ENCODE measurements at regions not wholly inside any gene's neighbourhood (a gene's known extent, or its start where the extent isn't known, plus 50 kb on each side); places are given as distances from the start of the nearest gene placed in this dataset.
"Not testable (repeated sequence)": the region's sequence is repeated elsewhere in the genome, so short reads cannot be mapped to it uniquely, and the experiment has no call there.

- no peak for DNase-seq
Observed at GRCh38 chr16:9141813-9142212, 50.4 kb downstream of the HAPSTR1 start.

GRCh38 chr16:9144106-9144505, 52.7 kb downstream of the HAPSTR1 start:
- DNase-seq = no peak

GRCh38 chr16:9148374-9149015, 57.1 kb downstream of the HAPSTR1 start:
- no peak for DNase-seq

GRCh38 chr16:9151074-9151473, 59.6 kb downstream of the HAPSTR1 start:
- peak; percentile 67 for DNase-seq

GRCh38 chr16:9151597-9151996, 60.2 kb downstream of the HAPSTR1 start:
- peak; percentile 28 for DNase-seq

GRCh38 chr16:9152649-9153501, 61.4 kb downstream of the HAPSTR1 start:
- no peak for DNase-seq

- no peak for DNase-seq
Observed at GRCh38 chr16:9153502-9153864, 62.0 kb downstream of the HAPSTR1 start.

- DNase-seq = no peak
Observed at GRCh38 chr16:9154567-9155410, 63.3 kb downstream of the HAPSTR1 start.

- DNase-seq = no peak
Observed at GRCh38 chr16:9155871-9156270, 64.4 kb downstream of the HAPSTR1 start.

GRCh38 chr16:9159839-9160550, 68.6 kb downstream of the HAPSTR1 start:
- peak; percentile 76 for DNase-seq

- DNase-seq = no peak
Observed at GRCh38 chr16:9160551-9160911, 69.1 kb downstream of the HAPSTR1 start.

GRCh38 chr16:9165681-9166080, 74.2 kb downstream of the HAPSTR1 start:
- DNase-seq = no peak

GRCh38 chr16:9166326-9166993, 75.0 kb downstream of the HAPSTR1 start:
- not testable (repeated sequence) for DNase-seq

GRCh38 chr16:9169094-9169493, 77.7 kb downstream of the HAPSTR1 start:
- no peak for DNase-seq

- no peak for DNase-seq
Observed at GRCh38 chr16:9170470-9170869, 79.0 kb downstream of the HAPSTR1 start.

- DNase-seq = no peak
Observed at GRCh38 chr16:9176547-9177418, 85.3 kb downstream of the HAPSTR1 start.

GRCh38 chr16:9177861-9178260, 86.4 kb downstream of the HAPSTR1 start:
- no peak for DNase-seq

GRCh38 chr16:9183682-9184353, 92.4 kb downstream of the HAPSTR1 start:
- DNase-seq = no peak

- no peak for DNase-seq
Observed at GRCh38 chr16:9184354-9184690, 92.9 kb downstream of the HAPSTR1 start.

- DNase-seq = no peak
Observed at GRCh38 chr16:9185381-9185780, 93.9 kb downstream of the HAPSTR1 start.

GRCh38 chr16:9186061-9186460, 94.6 kb downstream of the HAPSTR1 start:
- no peak for DNase-seq
